SU-DHL-6 (cell line): ENCODE measurements at regions not wholly inside any gene's neighbourhood (a gene's known extent, or its start where the extent isn't known, plus 50 kb on each side); places are given as distances from the start of the nearest gene placed in this dataset.

Experiments used
- CTCF ChIP-seq: fragments of 200-600 bp; sonication (generic); IDR thresholded peaks from one replicate; pipeline ENCODE4 v1.5.1; 2017; ENCODE audit warnings: antibody characterized with exemption, mild to moderate bottlenecking, low read length, moderate library complexity; ENCODE audit not compliant: insufficient read depth, poor library complexity, severe bottlenecking
- EZH2phosphoT487 ChIP-seq: fragments of 200-600 bp; sonication (generic), shearing (Covaris generic); conservative IDR thresholded peaks from 2 replicates; pipeline ENCODE4 v1.6.1; 2018; ENCODE audit warnings: mild to moderate bottlenecking, antibody characterized with exemption, low read length, moderate library complexity, mixed read lengths

DNA sequence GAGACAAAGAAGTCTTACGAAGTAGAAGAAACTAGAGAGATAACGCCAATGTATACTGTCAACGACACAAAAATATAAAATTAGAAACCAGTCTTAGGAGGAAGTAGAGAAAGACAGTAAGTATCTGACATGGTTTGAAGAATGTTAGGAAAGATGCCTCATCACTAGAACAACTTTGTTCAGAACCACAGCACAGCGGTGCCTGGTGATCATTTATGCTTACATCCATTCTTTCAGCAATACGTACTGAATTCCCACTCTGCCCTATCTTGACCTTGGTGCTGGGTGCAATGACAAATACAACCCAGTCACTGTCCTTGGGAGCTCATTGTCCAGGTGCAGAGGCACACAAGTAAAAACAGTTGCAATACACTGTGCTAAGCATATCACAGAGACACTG lies 104.4 kb downstream of the TM2D1 start:
- TF ChIP-seq CTCF (no peak), EZH2phosphoT487 (no peak)
